ENCODE measurements at regions not wholly inside any gene's neighbourhood (a gene's known extent, or its start where the extent isn't known, plus 50 kb on each side); places are given as distances from the start of the nearest gene placed in this dataset.

- no peak for DNase-seq
Measured at GRCh38 chr12:67427336-67427735, 158.2 kb downstream of the CAND1 start.

GRCh38 chr12:67428431-67428830 lies 159.3 kb downstream of the CAND1 start:
- DNase-seq = no peak

GRCh38 chr12:67430708-67431335 lies 161.7 kb downstream of the CAND1 start:
- peak; percentile 72 for DNase-seq

GRCh38 chr12:67431411-67432020 lies 162.4 kb downstream of the CAND1 start:
- no peak for DNase-seq

- no peak for DNase-seq
Measured at GRCh38 chr12:67433385-67434175, 164.4 kb downstream of the CAND1 start.

- DNase-seq = peak; percentile 50
Measured at GRCh38 chr12:67434671-67435370, 165.7 kb downstream of the CAND1 start.

- DNase-seq = no peak
Measured at GRCh38 chr12:67436230-67436629, 167.1 kb downstream of the CAND1 start.

- DNase-seq = no peak
Measured at GRCh38 chr12:67437011-67437410, 167.9 kb downstream of the CAND1 start.

GRCh38 chr12:67439611-67440010 lies 170.5 kb downstream of the CAND1 start:
- DNase-seq = no peak

GRCh38 chr12:67441736-67442346 lies 172.7 kb downstream of the CAND1 start:
- peak; percentile 84 for DNase-seq

GRCh38 chr12:67442347-67442841 lies 173.2 kb downstream of the CAND1 start:
- peak; percentile 37 for DNase-seq

- DNase-seq = no peak
Measured at GRCh38 chr12:67442896-67443295, 173.7 kb downstream of the CAND1 start.

- no peak for DNase-seq
Measured at GRCh38 chr12:67444542-67444941, 175.4 kb downstream of the CAND1 start.

GRCh38 chr12:67446716-67447115 lies 177.6 kb downstream of the CAND1 start:
- DNase-seq = no peak

- DNase-seq = no peak
Measured at GRCh38 chr12:67447180-67447579, 178.0 kb downstream of the CAND1 start.

- DNase-seq = no peak
Measured at GRCh38 chr12:67449591-67450052, 180.5 kb downstream of the CAND1 start.

GRCh38 chr12:67450441-67450840 lies 181.3 kb downstream of the CAND1 start:
- DNase-seq = no peak

GRCh38 chr12:67451206-67451605 lies 182.0 kb downstream of the CAND1 start:
- DNase-seq = no peak

- DNase-seq = no peak
Measured at GRCh38 chr12:67452119-67452805, 183.1 kb downstream of the CAND1 start.

GRCh38 chr12:67453191-67453590 lies 184.0 kb downstream of the CAND1 start:
- no peak for DNase-seq

- DNase-seq = no peak
Measured at GRCh38 chr12:67455236-67455635, 186.1 kb downstream of the CAND1 start.

- DNase-seq = peak; percentile 64
Measured at GRCh38 chr12:67456431-67456901, 187.3 kb downstream of the CAND1 start.

All from femur (tissue), 1 donor.